ENCODE measurements at regions not wholly inside any gene's neighbourhood (a gene's known extent, or its start where the extent isn't known, plus 50 kb on each side); places are given as distances from the start of the nearest gene placed in this dataset.

DNA sequence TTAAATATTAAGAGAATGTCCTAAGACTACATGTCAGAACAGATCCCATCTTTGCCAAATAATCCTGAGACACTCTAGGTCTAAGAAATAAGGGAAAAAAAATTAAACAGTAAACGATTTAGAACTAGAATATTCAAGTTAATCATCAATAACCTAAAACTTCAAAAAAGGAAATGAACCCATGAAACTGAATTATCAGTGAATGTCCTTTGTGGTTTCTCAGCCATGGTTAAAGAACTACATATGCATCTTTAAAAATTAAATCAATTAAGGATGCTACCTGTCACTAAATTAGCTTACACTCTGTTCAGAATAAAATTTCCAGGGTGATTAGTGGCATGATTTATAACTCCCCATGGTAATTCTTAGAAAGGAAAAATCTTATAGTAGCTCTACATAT lies 850.0 kb upstream of the C9orf72 start (continued):
- TF ChIP-seq, protein P1, sequence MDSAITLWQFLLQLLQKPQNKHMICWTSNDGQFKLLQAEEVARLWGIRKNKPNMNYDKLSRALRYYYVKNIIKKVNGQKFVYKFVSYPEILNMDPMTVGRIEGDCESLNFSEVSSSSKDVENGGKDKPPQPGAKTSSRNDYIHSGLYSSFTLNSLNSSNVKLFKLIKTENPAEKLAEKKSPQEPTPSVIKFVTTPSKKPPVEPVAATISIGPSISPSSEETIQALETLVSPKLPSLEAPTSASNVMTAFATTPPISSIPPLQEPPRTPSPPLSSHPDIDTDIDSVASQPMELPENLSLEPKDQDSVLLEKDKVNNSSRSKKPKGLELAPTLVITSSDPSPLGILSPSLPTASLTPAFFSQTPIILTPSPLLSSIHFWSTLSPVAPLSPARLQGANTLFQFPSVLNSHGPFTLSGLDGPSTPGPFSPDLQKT (IDR thresholded peaks at IDR 0.05; ENCODE audit: borderline replicate concordance, low read depth, low read length), result no peak
- TF ChIP-seq, protein P2, sequence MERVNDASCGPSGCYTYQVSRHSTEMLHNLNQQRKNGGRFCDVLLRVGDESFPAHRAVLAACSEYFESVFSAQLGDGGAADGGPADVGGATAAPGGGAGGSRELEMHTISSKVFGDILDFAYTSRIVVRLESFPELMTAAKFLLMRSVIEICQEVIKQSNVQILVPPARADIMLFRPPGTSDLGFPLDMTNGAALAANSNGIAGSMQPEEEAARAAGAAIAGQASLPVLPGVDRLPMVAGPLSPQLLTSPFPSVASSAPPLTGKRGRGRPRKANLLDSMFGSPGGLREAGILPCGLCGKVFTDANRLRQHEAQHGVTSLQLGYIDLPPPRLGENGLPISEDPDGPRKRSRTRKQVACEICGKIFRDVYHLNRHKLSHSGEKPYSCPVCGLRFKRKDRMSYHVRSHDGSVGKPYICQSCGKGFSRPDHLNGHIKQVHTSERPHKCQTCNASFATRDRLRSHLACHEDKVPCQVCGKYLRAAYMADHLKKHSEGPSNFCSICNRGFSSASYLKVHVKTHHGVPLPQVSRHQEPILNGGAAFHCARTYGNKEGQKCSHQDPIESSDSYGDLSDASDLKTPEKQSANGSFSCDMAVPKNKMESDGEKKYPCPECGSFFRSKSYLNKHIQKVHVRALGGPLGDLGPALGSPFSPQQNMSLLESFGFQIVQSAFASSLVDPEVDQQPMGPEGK (tag by site-specific recombination; IDR thresholded peaks at IDR 0.05), result no peak
- no peak for TF ChIP-seq ZNF423 (tag by site-specific recombination; IDR thresholded peaks at IDR 0.05)

DNA sequence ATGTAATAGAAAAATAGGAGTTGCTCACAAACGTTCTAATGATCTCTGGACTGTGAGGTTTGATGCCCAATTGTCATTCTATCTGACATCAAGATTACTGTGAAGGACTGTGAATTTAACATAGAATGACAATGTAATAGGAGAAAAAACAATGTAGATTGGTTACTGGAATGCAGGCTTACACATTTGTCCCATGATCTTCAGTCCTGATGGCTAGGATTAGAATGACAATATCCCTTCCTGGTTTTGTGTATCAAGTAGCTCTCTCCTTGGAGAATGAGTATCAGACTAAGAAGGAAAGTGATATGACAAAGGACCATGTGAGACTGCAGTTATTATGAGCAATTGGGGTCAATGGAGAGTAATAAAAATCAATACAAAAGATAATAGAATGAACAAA lies 862.2 kb upstream of the C9orf72 start:
- no peak overlapping the region for H3K4me3 ChIP-seq (ENCODE audit: low read depth, low read length)
- no peaks in the 10 kb centered on the region for H3K9me3 ChIP-seq (ENCODE audit: control insufficient read depth, insufficient read depth, low read depth, low read length)
- no peaks in the 10 kb centered on the region for H3K36me3 ChIP-seq (ENCODE audit: control insufficient read depth in 2 of 2, insufficient read depth in 1 of 2, low read length in 2 of 2)
- TF ChIP-seq ZNF311 (tag by site-specific recombination; IDR thresholded peaks at IDR 0.05; ENCODE audit: borderline replicate concordance), result no peak
- no peak for TF ChIP-seq OVOL3 (tag by site-specific recombination; IDR thresholded peaks at IDR 0.05)
- TF ChIP-seq ZNF266 (tag by site-specific recombination; IDR thresholded peaks at IDR 0.05; ENCODE audit: low read depth), result no peak
- no peak for TF ChIP-seq ZNF514 (tag by site-specific recombination; IDR thresholded peaks at IDR 0.05)
- no peak for TF ChIP-seq BCL11B (tag by site-specific recombination; IDR thresholded peaks at IDR 0.05; ENCODE audit: low read depth)
- TF ChIP-seq ZNF433 (tag by site-specific recombination; IDR thresholded peaks at IDR 0.05; ENCODE audit: low read depth), result no peak
- TF ChIP-seq, protein P1 (IDR thresholded peaks at IDR 0.05; ENCODE audit: borderline replicate concordance, low read depth, low read length), result no peak
- TF ChIP-seq ZNF223 (tag by site-specific recombination; IDR thresholded peaks at IDR 0.05), result no peak
- TF ChIP-seq, protein P3, sequence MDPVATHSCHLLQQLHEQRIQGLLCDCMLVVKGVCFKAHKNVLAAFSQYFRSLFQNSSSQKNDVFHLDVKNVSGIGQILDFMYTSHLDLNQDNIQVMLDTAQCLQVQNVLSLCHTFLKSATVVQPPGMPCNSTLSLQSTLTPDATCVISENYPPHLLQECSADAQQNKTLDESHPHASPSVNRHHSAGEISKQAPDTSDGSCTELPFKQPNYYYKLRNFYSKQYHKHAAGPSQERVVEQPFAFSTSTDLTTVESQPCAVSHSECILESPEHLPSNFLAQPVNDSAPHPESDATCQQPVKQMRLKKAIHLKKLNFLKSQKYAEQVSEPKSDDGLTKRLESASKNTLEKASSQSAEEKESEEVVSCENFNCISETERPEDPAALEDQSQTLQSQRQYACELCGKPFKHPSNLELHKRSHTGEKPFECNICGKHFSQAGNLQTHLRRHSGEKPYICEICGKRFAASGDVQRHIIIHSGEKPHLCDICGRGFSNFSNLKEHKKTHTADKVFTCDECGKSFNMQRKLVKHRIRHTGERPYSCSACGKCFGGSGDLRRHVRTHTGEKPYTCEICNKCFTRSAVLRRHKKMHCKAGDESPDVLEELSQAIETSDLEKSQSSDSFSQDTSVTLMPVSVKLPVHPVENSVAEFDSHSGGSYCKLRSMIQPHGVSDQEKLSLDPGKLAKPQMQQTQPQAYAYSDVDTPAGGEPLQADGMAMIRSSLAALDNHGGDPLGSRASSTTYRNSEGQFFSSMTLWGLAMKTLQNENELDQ (tag by site-specific recombination; IDR thresholded peaks at IDR 0.05; ENCODE audit: low read depth), result no peak
- TF ChIP-seq ZNF112 (tag by site-specific recombination; IDR thresholded peaks at IDR 0.05), result no peak
- no peak for TF ChIP-seq REPIN1 (tag by site-specific recombination; IDR thresholded peaks at IDR 0.05; ENCODE audit: low read depth)
- TF ChIP-seq PRDM1 (tag by site-specific recombination; IDR thresholded peaks at IDR 0.05), result no peak
- TF ChIP-seq ZNF777 (tag by site-specific recombination; IDR thresholded peaks at IDR 0.05; ENCODE audit: borderline replicate concordance), result no peak
- TF ChIP-seq ZNF175 (tag by site-specific recombination; IDR thresholded peaks at IDR 0.05), result no peak
- TF ChIP-seq ZFP41 (tag by site-specific recombination; IDR thresholded peaks at IDR 0.05; ENCODE audit: borderline replicate concordance), result no peak
- TF ChIP-seq ZNF660 (tag by site-specific recombination; IDR thresholded peaks at IDR 0.05), result no peak
- TF ChIP-seq, protein P4, sequence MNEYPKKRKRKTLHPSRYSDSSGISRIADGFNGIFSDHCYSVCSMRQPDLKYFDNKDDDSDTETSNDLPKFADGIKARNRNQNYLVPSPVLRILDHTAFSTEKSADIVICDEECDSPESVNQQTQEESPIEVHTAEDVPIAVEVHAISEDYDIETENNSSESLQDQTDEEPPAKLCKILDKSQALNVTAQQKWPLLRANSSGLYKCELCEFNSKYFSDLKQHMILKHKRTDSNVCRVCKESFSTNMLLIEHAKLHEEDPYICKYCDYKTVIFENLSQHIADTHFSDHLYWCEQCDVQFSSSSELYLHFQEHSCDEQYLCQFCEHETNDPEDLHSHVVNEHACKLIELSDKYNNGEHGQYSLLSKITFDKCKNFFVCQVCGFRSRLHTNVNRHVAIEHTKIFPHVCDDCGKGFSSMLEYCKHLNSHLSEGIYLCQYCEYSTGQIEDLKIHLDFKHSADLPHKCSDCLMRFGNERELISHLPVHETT (tag by site-specific recombination; IDR thresholded peaks at IDR 0.05), result no peak
- TF ChIP-seq, protein P5, sequence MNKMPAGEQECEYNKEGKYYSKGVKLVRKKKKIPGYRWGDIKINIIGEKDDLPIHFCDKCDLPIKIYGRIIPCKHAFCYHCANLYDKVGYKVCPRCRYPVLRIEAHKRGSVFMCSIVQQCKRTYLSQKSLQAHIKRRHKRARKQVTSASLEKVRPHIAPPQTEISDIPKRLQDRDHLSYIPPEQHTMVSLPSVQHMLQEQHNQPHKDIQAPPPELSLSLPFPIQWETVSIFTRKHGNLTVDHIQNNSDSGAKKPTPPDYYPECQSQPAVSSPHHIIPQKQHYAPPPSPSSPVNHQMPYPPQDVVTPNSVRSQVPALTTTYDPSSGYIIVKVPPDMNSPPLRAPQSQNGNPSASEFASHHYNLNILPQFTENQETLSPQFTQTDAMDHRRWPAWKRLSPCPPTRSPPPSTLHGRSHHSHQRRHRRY (tag by site-specific recombination; IDR thresholded peaks at IDR 0.05), result no peak
- TF ChIP-seq ZNF138 (tag by site-specific recombination; IDR thresholded peaks at IDR 0.05; ENCODE audit: borderline replicate concordance), result no peak
- no peak for TF ChIP-seq ZNF174 (tag by site-specific recombination; IDR thresholded peaks at IDR 0.05)
- no peaks in the 10 kb centered on the region for H3K4me1 ChIP-seq (ENCODE audit: control insufficient read depth, insufficient read depth, low read length)
- ChIA-PET CTCF (no interaction called here), POLR2A (no interaction called here)
- H3K27ac ChIP-seq (ENCODE audit: extremely low read depth, low read depth, low read length), result no peak overlapping the region

All from HEK293 (cell line).